ENCODE measurements at regions not wholly inside any gene's neighbourhood (a gene's known extent, or its start where the extent isn't known, plus 50 kb on each side); places are given as distances from the start of the nearest gene placed in this dataset.

DNA sequence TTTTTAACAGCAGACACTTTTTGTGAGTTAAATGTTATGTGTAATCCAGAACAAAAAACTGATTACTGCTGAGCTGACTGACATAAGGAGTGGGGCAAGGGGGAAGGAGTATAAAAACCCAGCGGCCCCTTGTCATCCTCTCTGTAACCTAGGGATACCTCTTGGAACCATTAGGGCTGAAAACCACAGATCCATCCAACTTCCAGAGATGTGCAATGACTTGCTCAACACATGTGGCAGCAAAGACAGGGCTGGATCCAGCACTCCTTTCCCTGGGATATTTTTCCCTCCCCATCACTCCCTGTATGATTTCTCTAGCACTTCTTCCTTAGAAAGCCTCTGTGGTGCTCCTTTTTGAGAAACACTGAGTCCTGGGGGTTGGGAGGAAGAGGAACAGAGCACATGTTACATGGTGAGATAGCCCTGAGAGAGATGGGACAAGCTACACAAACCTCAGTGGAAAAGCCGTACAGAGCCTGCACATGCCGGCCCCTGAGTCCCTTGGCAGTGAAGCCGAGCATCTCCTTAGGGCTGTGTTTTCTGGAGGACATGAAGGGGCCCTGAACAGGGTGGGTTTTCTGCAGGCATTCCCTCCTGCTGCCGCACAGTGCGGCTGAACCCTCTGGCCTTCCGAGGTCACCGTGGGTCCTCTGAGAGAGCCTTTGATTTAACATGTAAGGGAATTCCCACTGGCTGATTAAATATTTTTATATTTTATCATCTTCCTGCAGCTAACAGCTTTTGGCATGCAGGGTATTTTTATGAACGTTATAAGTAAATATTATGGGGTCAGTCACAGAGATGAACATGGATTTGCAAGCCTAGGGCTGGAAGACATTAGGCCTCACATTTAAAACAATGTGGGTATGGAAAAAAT, 219.9 kb downstream of the COG6 start:
- Histone ChIP-seq H3K36me3 (no peaks in the 10 kb centered on the region), H3K27ac (peak overlapping the region in 1 of 5 donors; percentile 24), H3K4me1 (peaks cover 0 to 5% (median 0%) of the 10 kb centered on the region in 4 donors), H3K4me3 (no peak overlapping the region), H3K9me3 (no peaks in the 10 kb centered on the region), H3K27me3 (no peaks in the 10 kb centered on the region)
- intact Hi-C loops (cut with DNase I; ENCODE audit: low total_unique reads) = no loop called here
- DNase-seq = peak in 1 of 2 donors; percentile 24
- 56 to 69% (median 64%) methylated on average over 9 of the region's 9 CpGs for WGBS, 5 donors
- TF ChIP-seq POLR2A (IDR thresholded peaks at IDR 0.05) (no peak), POLR2AphosphoS5 (IDR thresholded peaks at IDR 0.05) (no peak), EP300 (IDR thresholded peaks at IDR 0.05) (no peak)
- TF ChIP-seq, protein P1, sequence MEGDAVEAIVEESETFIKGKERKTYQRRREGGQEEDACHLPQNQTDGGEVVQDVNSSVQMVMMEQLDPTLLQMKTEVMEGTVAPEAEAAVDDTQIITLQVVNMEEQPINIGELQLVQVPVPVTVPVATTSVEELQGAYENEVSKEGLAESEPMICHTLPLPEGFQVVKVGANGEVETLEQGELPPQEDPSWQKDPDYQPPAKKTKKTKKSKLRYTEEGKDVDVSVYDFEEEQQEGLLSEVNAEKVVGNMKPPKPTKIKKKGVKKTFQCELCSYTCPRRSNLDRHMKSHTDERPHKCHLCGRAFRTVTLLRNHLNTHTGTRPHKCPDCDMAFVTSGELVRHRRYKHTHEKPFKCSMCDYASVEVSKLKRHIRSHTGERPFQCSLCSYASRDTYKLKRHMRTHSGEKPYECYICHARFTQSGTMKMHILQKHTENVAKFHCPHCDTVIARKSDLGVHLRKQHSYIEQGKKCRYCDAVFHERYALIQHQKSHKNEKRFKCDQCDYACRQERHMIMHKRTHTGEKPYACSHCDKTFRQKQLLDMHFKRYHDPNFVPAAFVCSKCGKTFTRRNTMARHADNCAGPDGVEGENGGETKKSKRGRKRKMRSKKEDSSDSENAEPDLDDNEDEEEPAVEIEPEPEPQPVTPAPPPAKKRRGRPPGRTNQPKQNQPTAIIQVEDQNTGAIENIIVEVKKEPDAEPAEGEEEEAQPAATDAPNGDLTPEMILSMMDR (IDR thresholded peaks at IDR 0.05) = no peak

GRCh38 chr13:39876258-39876657, 220.8 kb downstream of the COG6 start:
- Histone ChIP-seq H3K27me3 (no peaks in the 10 kb centered on the region), H3K4me1 (peaks cover 0 to 5% (median 0%) of the 10 kb centered on the region in 4 donors), H3K4me3 (no peak overlapping the region), H3K27ac (no peak overlapping the region), H3K36me3 (no peaks in the 10 kb centered on the region), H3K9me3 (no peaks in the 10 kb centered on the region)
- DNase-seq = no peak
- no peak for TF ChIP-seq POLR2A (IDR thresholded peaks at IDR 0.05)
- TF ChIP-seq, protein P1 (IDR thresholded peaks at IDR 0.05) = no peak
- TF ChIP-seq POLR2AphosphoS5 (IDR thresholded peaks at IDR 0.05) = no peak
- no peak for TF ChIP-seq EP300 (IDR thresholded peaks at IDR 0.05)
- intact Hi-C loops (cut with DNase I; ENCODE audit: low total_unique reads) = no loop called here
- WGBS, 5 donors = 81 to 96% (median 92%) methylated on average over 3 of the region's 3 CpGs

- Histone ChIP-seq H3K27ac (no peak overlapping the region), H3K9me3 (peaks cover 0 to 3% (median 0%) of the 10 kb centered on the region in 4 donors), H3K4me3 (no peak overlapping the region), H3K27me3 (no peaks in the 10 kb centered on the region), H3K4me1 (peaks cover 0 to 5% (median 0%) of the 10 kb centered on the region in 4 donors), H3K36me3 (no peaks in the 10 kb centered on the region)
- TF ChIP-seq POLR2A (IDR thresholded peaks at IDR 0.05) (no peak), POLR2AphosphoS5 (IDR thresholded peaks at IDR 0.05) (no peak), EP300 (IDR thresholded peaks at IDR 0.05) (no peak)
- TF ChIP-seq, protein P1 (IDR thresholded peaks at IDR 0.05) = no peak
- intact Hi-C loops (cut with DNase I; ENCODE audit: low total_unique reads) = no loop called here
- peak in 1 of 2 donors; percentile 20 for DNase-seq
- 46 to 67% (median 47%) methylated on average over 5 of the region's 5 CpGs for WGBS, 5 donors
Observed at GRCh38 chr13:39877134-39877533, 221.7 kb downstream of the COG6 start.

- WGBS, 5 donors = 70 to 84% (median 81%) methylated on average over 4 of the region's 4 CpGs
- H3K9me3 ChIP-seq = peaks cover 0 to 25% (median 19%) of the 10 kb centered on the region in 4 donors
- DNase-seq = peak in 1 of 2 donors; percentile 23
- no peak overlapping the region for H3K4me3 ChIP-seq
- TF ChIP-seq, protein P1 (IDR thresholded peaks at IDR 0.05) = no peak
- no peak for TF ChIP-seq POLR2A (IDR thresholded peaks at IDR 0.05)
- TF ChIP-seq POLR2AphosphoS5 (IDR thresholded peaks at IDR 0.05) = no peak
- TF ChIP-seq EP300 (IDR thresholded peaks at IDR 0.05) = no peak
- no peaks in the 10 kb centered on the region for H3K27me3 ChIP-seq
- H3K27ac ChIP-seq = no peak overlapping the region
- intact Hi-C loops (cut with DNase I; ENCODE audit: low total_unique reads) = no loop called here
- peaks cover 0 to 3% (median 0%) of the 10 kb centered on the region in 4 donors for H3K4me1 ChIP-seq
- H3K36me3 ChIP-seq = no peaks in the 10 kb centered on the region
Observed at GRCh38 chr13:39879286-39880035, 224.0 kb downstream of the COG6 start.
